GM20000 (cell line): ENCODE measurements at regions not wholly inside any gene's neighbourhood (a gene's known extent, or its start where the extent isn't known, plus 50 kb on each side); places are given as distances from the start of the nearest gene placed in this dataset.

Experiments
- DNase-seq: peaks from one replicate; pipeline ENCODE4 v3.0.0; 2012; ENCODE audit warnings: low spot score
- CTCF ChIP-seq: IDR thresholded peaks from 2 replicates; pipeline ENCODE4 v1.5.1; 2012; ENCODE audit warnings: mild to moderate bottlenecking, control low read depth; ENCODE audit errors: extremely low read depth, missing control alignments

GRCh38 chr16:80033783-80034468 is 433.4 kb upstream of the MAF start:
- no peak for DNase-seq
- TF ChIP-seq CTCF, result no peak

- no peak for DNase-seq
- TF ChIP-seq CTCF, result no peak
Measured at GRCh38 chr16:80029761-80030481, 429.4 kb upstream of the MAF start.

- TF ChIP-seq CTCF, result no peak
- DNase-seq, result no peak
Measured at GRCh38 chr16:80029381-80029630, 428.8 kb upstream of the MAF start.

- no peak for TF ChIP-seq CTCF
- DNase-seq, result no peak
Measured at GRCh38 chr16:80028581-80029380, 428.2 kb upstream of the MAF start.

- DNase-seq, result no peak
- no peak for TF ChIP-seq CTCF
Measured at GRCh38 chr16:80027007-80027965, 426.7 kb upstream of the MAF start.

- TF ChIP-seq CTCF, result no peak
- DNase-seq, result no peak
Measured at GRCh38 chr16:80025236-80025635, 424.7 kb upstream of the MAF start.
